ENCODE measurements at regions not wholly inside any gene's neighbourhood (a gene's known extent, or its start where the extent isn't known, plus 50 kb on each side); places are given as distances from the start of the nearest gene placed in this dataset.

DNA sequence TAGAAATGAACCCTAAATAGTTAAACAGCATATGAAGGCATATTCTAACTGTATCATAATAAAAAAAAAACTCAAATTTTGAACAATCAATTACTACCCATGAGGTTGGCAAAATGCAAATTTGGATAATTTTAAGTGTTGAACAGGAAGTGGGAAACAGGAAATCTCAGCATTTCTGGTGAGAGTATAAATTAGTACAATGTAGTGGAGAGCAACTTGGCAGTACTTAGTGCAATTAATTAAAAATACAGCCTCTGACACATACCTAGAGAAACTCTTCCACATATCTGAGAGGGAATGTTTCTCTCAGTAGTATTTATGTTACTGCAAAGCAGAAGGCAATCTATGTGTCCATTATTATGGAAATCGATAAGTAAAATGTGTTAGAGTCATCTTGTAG is 96.8 kb downstream of the TUSC7 start:
- no peak for TF ChIP-seq POLR2A (IDR thresholded peaks at IDR 0.05)
- TF ChIP-seq, protein P1, sequence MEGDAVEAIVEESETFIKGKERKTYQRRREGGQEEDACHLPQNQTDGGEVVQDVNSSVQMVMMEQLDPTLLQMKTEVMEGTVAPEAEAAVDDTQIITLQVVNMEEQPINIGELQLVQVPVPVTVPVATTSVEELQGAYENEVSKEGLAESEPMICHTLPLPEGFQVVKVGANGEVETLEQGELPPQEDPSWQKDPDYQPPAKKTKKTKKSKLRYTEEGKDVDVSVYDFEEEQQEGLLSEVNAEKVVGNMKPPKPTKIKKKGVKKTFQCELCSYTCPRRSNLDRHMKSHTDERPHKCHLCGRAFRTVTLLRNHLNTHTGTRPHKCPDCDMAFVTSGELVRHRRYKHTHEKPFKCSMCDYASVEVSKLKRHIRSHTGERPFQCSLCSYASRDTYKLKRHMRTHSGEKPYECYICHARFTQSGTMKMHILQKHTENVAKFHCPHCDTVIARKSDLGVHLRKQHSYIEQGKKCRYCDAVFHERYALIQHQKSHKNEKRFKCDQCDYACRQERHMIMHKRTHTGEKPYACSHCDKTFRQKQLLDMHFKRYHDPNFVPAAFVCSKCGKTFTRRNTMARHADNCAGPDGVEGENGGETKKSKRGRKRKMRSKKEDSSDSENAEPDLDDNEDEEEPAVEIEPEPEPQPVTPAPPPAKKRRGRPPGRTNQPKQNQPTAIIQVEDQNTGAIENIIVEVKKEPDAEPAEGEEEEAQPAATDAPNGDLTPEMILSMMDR (IDR thresholded peaks at IDR 0.05): no peak

All from lower leg skin (tissue), 3 donors.